Colon (tissue), 2 donors: ENCODE measurements at regions not wholly inside any gene's neighbourhood (a gene's known extent, or its start where the extent isn't known, plus 50 kb on each side); places are given as distances from the start of the nearest gene placed in this dataset.
"Not testable (repeated sequence)": the region's sequence is repeated elsewhere in the genome, so short reads cannot be mapped to it uniquely, and the experiment has no call there.

Experiments
- FAIRE-seq: peaks from 2 replicates; lab custom pipeline; 2012; peaks lifted over from hg19 to GRCh38; lab: Jason Lieb, UNC
- donor health status: control.
- donor health status: control.

GRCh38 chr16:86216591-86216990 is 293.7 kb upstream of the FOXF1 start:
- no peak for FAIRE-seq

GRCh38 chr16:86217001-86217890 is 293.1 kb upstream of the FOXF1 start:
- FAIRE-seq: no peak

- no peak for FAIRE-seq
These were observed 292.4 kb upstream of the FOXF1 start for GRCh38 chr16:86217891-86218270.

GRCh38 chr16:86218479-86219170 is 291.7 kb upstream of the FOXF1 start:
- no peak for FAIRE-seq

- no peak for FAIRE-seq
These were observed 290.5 kb upstream of the FOXF1 start for GRCh38 chr16:86219655-86220445.

GRCh38 chr16:86220561-86220960 is 289.8 kb upstream of the FOXF1 start:
- FAIRE-seq: no peak

- FAIRE-seq: no peak
These were observed 289.2 kb upstream of the FOXF1 start for GRCh38 chr16:86221085-86221484.

GRCh38 chr16:86222547-86222946 is 287.8 kb upstream of the FOXF1 start:
- FAIRE-seq: no peak

GRCh38 chr16:86222965-86223551 is 287.3 kb upstream of the FOXF1 start:
- FAIRE-seq: no peak

- no peak for FAIRE-seq
These were observed 286.2 kb upstream of the FOXF1 start for GRCh38 chr16:86224126-86224525.

GRCh38 chr16:86224629-86225028 is 285.7 kb upstream of the FOXF1 start:
- FAIRE-seq: no peak

- no peak for FAIRE-seq
These were observed 284.4 kb upstream of the FOXF1 start for GRCh38 chr16:86225905-86226371.

GRCh38 chr16:86227041-86227440 is 283.3 kb upstream of the FOXF1 start:
- FAIRE-seq: no peak

- FAIRE-seq: no peak
These were observed 282.5 kb upstream of the FOXF1 start for GRCh38 chr16:86227801-86228200.

- no peak for FAIRE-seq
These were observed 281.6 kb upstream of the FOXF1 start for GRCh38 chr16:86228713-86229112.

- no peak for FAIRE-seq
These were observed 281.0 kb upstream of the FOXF1 start for GRCh38 chr16:86229283-86229682.

- no peak for FAIRE-seq
These were observed 280.3 kb upstream of the FOXF1 start for GRCh38 chr16:86229866-86230656.

- FAIRE-seq: no peak
These were observed 278.9 kb upstream of the FOXF1 start for GRCh38 chr16:86231321-86231995.

- no peak for FAIRE-seq
These were observed 278.4 kb upstream of the FOXF1 start for GRCh38 chr16:86231996-86232350.

- no peak for FAIRE-seq
These were observed 277.8 kb upstream of the FOXF1 start for GRCh38 chr16:86232496-86232895.

GRCh38 chr16:86233506-86233905 is 276.8 kb upstream of the FOXF1 start:
- FAIRE-seq: not testable (repeated sequence)
